Fibroblast of mammary gland (primary cell): ENCODE measurements at regions not wholly inside any gene's neighbourhood (a gene's known extent, or its start where the extent isn't known, plus 50 kb on each side); places are given as distances from the start of the nearest gene placed in this dataset.
"Not testable (repeated sequence)": the region's sequence is repeated elsewhere in the genome, so short reads cannot be mapped to it uniquely, and the experiment has no call there.

Source experiments
- DNase-seq: peaks from one replicate; pipeline ENCODE4 v3.0.0-alpha.2; 2010; ENCODE audit warnings: low read depth
- H3K4me3 ChIP-seq: 2 replicates; pipeline ENCODE4 v1.5.1; 2011; ENCODE audit warnings: low read depth, mild to moderate bottlenecking, low read length, moderate library complexity; ENCODE audit not compliant: control insufficient read depth
- CTCF ChIP-seq: conservative IDR thresholded peaks from 2 replicates; pipeline ENCODE4 v1.5.1; 2011; ENCODE audit warnings: low read depth, low read length, inconsistent platforms; ENCODE audit not compliant: control insufficient read depth, insufficient read depth

GRCh38 chr10:7039859-7040258, 371.0 kb downstream of the SFMBT2 start:
- no peak for DNase-seq
- no peak overlapping the region for H3K4me3 ChIP-seq
- TF ChIP-seq CTCF = no peak

GRCh38 chr10:7038416-7038815, 372.4 kb downstream of the SFMBT2 start:
- no peak for TF ChIP-seq CTCF
- no peak for DNase-seq
- no peak overlapping the region for H3K4me3 ChIP-seq

GRCh38 chr10:7037434-7037833, 373.4 kb downstream of the SFMBT2 start:
- H3K4me3 ChIP-seq, DNase-seq: not testable (repeated sequence)

GRCh38 chr10:7036951-7037350, 373.9 kb downstream of the SFMBT2 start:
- TF ChIP-seq CTCF = no peak

GRCh38 chr10:7035126-7035761, 375.6 kb downstream of the SFMBT2 start:
- DNase-seq = no peak
- no peak overlapping the region for H3K4me3 ChIP-seq
- TF ChIP-seq CTCF = no peak

More at GRCh38 chr10:7036951-7037350, 373.9 kb downstream of the SFMBT2 start:
- no peak for DNase-seq
- no peak overlapping the region for H3K4me3 ChIP-seq

- H3K4me3 ChIP-seq = no peak overlapping the region
- TF ChIP-seq CTCF = no peak
- no peak for DNase-seq
These were observed 377.8 kb downstream of the SFMBT2 start for GRCh38 chr10:7033031-7033430.

- H3K4me3 ChIP-seq = no peak overlapping the region
- DNase-seq = no peak
- no peak for TF ChIP-seq CTCF
These were observed 380.5 kb downstream of the SFMBT2 start for GRCh38 chr10:7030134-7030855.
